H1 (cell line): ENCODE measurements at regions not wholly inside any gene's neighbourhood (a gene's known extent, or its start where the extent isn't known, plus 50 kb on each side); places are given as distances from the start of the nearest gene placed in this dataset.

ENCODE experiments used
- HDAC2 ChIP-seq, 2 experiments: fragments of 300-600 bp in 1 of 2; sonication (generic) in 1 of 2; IDR thresholded peaks; 2 replicates each; pipeline ENCODE4 v1.6.1; 2011 to 2012; ENCODE audit warnings: low read depth in 2 of 2, low read length in 2 of 2, mild to moderate bottlenecking in 2 of 2, moderate library complexity in 2 of 2, borderline replicate concordance in 1 of 2, inconsistent platforms in 1 of 2
- KDM1A ChIP-seq: fragments of 200-600, 300-600 bp; sonication (generic); IDR thresholded peaks from 2 replicates; pipeline ENCODE4 v1.7.1; 2016; ENCODE audit warnings: mild to moderate bottlenecking, low read length, borderline replicate concordance

DNA sequence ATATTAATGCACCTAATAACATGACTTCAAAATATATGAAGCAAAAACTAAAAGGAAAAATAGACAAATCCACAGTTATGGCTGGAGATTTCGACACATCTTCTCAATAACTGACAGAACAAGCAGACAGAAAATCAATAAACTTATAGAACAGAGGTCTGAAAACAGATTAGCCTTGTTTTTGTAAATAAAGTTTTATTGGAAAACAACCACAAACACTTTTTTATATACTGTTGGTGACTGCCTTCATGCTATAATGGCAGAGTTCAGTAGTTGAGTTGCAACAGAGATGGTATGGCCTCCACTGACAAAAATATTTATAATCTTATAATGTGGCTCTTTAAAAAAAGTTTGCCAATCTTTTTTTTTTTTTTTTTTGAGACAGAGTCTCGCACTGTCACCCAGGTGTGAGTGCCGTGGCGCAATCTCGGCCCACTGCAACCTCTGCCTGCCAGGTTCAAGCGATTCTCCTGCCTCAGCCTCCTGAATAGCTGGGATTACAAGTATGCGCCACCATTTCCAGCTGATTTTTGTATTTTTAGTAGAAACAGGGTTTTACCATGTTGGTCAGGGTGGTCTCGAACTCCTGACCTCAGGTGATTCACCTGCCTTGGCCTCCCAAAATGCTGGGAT lies 52.2 kb upstream of the GATA2 start:
- no peak for TF ChIP-seq HDAC2 (IDR thresholded peaks at IDR 0.05; ENCODE audit: borderline replicate concordance in 1 of 2, low read depth in 2 of 2, low read length in 2 of 2)
- TF ChIP-seq KDM1A, result no peak
